ENCODE measurements at regions not wholly inside any gene's neighbourhood (a gene's known extent, or its start where the extent isn't known, plus 50 kb on each side); places are given as distances from the start of the nearest gene placed in this dataset.

DNA sequence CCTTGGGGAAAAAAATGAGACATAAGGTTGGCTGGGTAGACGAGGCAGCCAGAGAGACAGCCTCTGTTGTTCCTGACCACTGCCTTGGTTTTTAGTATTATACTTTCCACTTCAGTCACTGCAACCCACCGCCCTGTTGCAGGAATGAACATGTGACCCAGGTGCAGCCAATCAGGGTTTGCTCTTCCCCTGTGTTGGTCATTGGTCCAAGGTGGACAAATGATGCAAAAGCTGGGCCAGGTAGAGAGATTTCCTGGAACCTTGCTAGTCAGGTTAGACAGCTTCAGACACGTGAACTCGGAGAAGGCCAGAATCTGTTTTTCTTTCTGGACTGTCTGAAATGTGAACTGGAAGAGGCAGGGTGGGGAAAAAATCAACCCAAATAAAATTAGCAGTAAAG lies 452.4 kb upstream of the RBFOX1 start:
- Mint-ChIP-seq H3K27ac (no peak overlapping the region), H3K4me1 (no peaks in the 10 kb centered on the region), H3K36me3 (no peaks in the 10 kb centered on the region), H3K9me3 (peaks cover 22% of the 10 kb centered on the region), H3K27me3 (no peaks in the 10 kb centered on the region), H3K4me3 (no peak overlapping the region)
- no peak for DNase-seq
- CTCF ChIA-PET: no interaction called here

DNA sequence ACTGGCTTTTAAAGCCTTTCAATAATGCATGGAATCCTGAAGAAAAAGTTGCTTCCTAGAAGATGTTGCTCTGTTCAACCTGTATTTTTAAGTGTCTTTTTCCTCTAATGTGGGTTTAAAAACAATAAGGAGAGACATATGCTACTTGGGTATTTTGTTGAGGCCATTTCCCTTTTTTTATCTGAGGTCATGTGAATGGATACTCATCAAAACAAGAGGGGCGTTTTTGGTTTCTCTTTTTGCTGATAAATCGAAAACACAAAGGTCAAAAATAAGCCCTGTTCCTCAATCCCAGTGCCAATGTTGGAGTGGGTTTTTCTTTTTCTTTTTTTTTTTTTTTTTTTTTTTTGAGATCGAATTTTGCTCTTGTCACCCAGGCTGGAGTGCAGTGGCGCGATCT lies 468.0 kb upstream of the RBFOX1 start:
- Mint-ChIP-seq H3K9me3 (peaks cover 27% of the 10 kb centered on the region), H3K27ac (no peak overlapping the region)

DNA sequence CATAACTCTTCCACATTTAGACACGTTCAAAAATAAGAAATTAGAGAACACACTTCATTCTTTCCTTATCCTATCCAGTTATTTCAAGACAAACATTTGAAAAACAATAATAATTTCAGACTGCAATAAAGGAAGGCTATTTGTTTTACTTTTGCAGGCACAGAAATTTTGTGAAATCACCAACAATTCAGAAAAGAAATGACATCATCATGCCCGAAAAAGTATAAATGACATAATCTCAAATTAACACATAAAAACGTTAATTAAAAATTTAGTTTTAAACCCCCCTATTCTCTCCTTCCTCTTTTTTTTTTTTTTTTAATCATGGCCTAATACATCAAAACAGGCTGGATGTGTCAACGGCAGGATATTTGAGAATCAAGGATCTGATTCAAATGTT lies 468.4 kb upstream of the RBFOX1 start:
- H3K9me3 Mint-ChIP-seq: peaks cover 29% of the 10 kb centered on the region
- CTCF ChIA-PET: no interaction called here
- no peak overlapping the region for H3K4me3 Mint-ChIP-seq

More for the DNA sequence above, 468.0 kb upstream of the RBFOX1 start:
- Mint-ChIP-seq H3K4me1 (no peaks in the 10 kb centered on the region), H3K4me3 (no peak overlapping the region), H3K27me3 (no peaks in the 10 kb centered on the region), H3K36me3 (no peaks in the 10 kb centered on the region)
- DNase-seq: no peak
- CTCF ChIA-PET: no interaction called here

DNA sequence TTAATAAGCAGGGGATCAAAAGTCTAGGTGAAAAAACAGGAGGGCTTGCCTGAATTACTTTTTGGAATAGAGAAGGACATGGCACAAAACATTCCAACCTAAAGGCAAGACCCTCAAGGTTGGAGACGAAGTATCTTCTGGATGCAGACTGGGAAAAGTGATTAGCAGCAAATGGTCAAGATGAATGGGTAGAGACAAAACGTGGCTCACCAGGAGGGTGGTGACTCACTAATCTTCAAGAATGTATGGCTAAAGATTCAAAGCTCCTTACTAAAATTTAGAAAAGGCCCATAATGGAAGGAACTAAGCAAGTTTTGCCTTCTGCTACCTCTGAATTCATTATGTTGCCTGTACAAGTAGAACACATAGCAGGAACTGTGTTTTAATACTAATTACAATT lies 469.5 kb upstream of the RBFOX1 start:
- Mint-ChIP-seq H3K27ac (no peak overlapping the region), H3K36me3 (no peaks in the 10 kb centered on the region), H3K9me3 (peaks cover 26% of the 10 kb centered on the region), H3K4me3 (no peak overlapping the region), H3K4me1 (no peaks in the 10 kb centered on the region), H3K27me3 (no peaks in the 10 kb centered on the region)
- CTCF ChIA-PET: no interaction called here
- DNase-seq: no peak

More for the DNA sequence above, 468.4 kb upstream of the RBFOX1 start:
- DNase-seq: no peak
- no peaks in the 10 kb centered on the region for H3K27me3 Mint-ChIP-seq
- H3K36me3 Mint-ChIP-seq: no peaks in the 10 kb centered on the region
- no peak overlapping the region for H3K27ac Mint-ChIP-seq
- no peaks in the 10 kb centered on the region for H3K4me1 Mint-ChIP-seq

DNA sequence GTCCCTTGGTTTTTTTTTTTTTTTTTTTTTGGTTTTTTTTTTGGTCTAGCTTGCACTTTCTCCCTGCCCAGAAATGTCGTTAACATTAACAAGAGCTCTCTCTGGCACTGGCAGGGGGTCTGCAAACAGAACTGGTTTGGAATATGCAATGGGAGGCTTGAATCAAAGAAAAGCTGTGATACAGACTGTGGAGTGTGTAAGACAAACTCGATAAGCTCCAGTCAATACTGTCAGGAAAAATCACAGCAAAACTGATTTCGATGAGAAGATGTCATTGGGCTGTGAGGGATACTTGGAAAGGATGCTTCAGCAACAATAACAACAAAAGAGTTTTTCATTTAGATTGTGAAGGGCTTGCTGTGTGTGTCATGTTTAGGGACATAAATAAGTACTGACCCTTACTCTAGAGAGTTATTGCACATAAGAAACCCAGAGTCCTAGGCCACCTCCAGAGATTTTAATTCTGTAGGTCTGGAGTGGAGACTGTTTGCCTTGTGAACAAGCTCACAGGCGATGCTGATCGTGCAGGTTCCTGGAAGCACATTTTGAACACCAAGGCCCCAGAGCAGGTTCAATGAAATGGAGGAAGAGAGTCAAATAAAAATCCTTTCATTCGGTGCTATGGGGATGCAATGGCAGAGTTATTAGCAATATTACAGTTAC lies 470.7 kb upstream of the RBFOX1 start:
- H3K27me3 Mint-ChIP-seq: no peaks in the 10 kb centered on the region
- no peak for DNase-seq
- H3K36me3 Mint-ChIP-seq: no peaks in the 10 kb centered on the region
- H3K9me3 Mint-ChIP-seq: peaks cover 26% of the 10 kb centered on the region
- H3K4me1 Mint-ChIP-seq: no peaks in the 10 kb centered on the region
- no peak overlapping the region for H3K4me3 Mint-ChIP-seq
- CTCF ChIA-PET: no interaction called here
- H3K27ac Mint-ChIP-seq: no peak overlapping the region

DNA sequence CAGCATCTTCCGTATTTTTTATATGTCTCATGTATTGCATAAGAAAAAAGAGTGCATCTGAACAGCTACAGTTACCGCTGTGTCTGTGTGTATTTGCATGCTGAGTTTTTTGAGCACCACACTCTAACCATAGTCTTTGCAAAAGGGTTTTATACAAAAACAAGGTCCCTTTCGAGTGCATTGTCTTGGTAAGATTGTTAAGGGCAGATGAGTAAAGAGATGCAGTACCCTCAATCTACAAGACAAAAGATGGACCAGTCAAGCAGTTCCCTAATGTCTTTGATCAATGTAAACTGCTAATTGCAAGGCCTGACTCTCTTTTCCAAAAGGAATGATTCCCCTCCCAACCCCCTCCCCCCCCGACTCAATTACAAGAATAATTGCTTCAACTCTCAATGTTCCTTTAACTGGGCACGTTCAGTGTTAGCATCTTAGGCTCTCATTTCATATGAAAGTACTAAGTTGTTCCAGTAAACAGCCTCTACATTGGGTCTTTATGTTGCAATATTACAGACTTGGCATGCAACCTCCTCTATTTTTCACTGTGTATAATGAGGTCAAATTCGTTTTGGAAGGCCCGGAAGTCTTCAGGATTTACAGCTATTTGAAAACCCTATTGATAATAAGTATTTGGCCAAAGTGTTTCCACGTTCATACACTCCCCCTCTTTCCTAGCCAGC lies 471.4 kb upstream of the RBFOX1 start:
- Mint-ChIP-seq H3K4me3 (no peak overlapping the region), H3K36me3 (no peaks in the 10 kb centered on the region), H3K27me3 (no peaks in the 10 kb centered on the region), H3K4me1 (no peaks in the 10 kb centered on the region), H3K27ac (no peak overlapping the region), H3K9me3 (peaks cover 29% of the 10 kb centered on the region)
- CTCF ChIA-PET: no interaction called here
- no peak for DNase-seq

DNA sequence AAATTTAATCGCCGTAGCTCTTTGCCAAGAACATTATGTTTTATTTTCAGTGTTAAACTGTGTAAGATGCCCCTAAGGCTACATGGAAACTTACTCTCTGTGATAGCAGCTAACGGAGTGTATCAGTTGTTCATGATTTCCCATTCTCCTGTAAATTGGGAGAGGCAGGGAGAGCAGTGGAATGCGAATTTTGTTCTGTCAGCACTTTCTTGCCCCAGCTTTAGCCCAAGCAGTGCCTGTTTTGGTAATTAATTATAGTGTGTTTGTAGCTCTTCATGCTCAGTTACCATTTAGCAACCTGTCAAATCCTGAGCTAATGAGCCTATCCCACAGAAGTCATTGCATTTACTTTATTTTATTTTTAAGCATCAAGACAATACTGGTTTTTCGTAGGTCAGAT lies 475.1 kb upstream of the RBFOX1 start:
- Mint-ChIP-seq H3K9me3 (peaks cover 37% of the 10 kb centered on the region), H3K36me3 (no peaks in the 10 kb centered on the region), H3K4me3 (no peak overlapping the region), H3K27me3 (no peaks in the 10 kb centered on the region), H3K27ac (no peak overlapping the region), H3K4me1 (no peaks in the 10 kb centered on the region)
- CTCF ChIA-PET: no interaction called here
- DNase-seq: no peak

DNA sequence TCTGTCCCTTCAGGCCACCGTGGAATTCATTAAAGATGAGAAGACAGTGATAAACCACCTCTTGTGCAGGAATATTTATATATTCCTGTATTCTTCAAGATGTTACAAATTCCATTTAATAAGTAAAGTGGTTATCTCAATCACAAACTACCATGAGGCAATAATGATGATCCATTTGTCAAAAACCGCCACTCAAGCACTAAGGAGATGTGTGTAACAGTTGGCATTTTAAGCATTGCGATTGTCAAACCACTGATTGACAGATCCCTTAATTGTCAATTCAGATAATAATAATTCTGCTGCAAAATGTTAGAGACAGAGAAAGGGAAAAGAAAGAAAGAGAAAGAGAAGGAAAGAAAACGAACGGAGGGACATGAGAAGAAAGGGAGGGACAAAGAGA lies 476.1 kb upstream of the RBFOX1 start:
- no peaks in the 10 kb centered on the region for H3K4me1 Mint-ChIP-seq
- CTCF ChIA-PET: no interaction called here
- no peak overlapping the region for H3K4me3 Mint-ChIP-seq
- no peaks in the 10 kb centered on the region for H3K27me3 Mint-ChIP-seq
- no peak for DNase-seq
- H3K9me3 Mint-ChIP-seq: peaks cover 35% of the 10 kb centered on the region
- H3K36me3 Mint-ChIP-seq: no peaks in the 10 kb centered on the region
- H3K27ac Mint-ChIP-seq: no peak overlapping the region

DNA sequence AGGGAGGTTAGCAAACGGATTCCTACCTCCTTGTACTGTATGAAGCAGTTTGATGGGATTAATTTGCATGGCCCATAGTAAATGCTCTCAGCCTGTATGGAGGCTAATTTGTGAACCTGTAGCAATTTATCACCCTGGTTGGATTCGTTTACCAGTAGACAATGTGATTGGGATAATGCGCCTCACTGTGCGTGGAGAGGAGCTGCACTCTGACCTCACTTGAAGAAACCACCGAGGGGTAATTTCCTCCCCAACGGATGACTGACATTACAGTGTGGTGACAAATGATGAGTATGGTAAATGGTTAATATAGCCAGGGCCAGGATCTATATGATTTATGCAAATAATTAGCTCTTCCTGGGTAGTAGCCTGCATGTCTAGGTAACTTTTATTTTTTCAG lies 479.1 kb upstream of the RBFOX1 start:
- Mint-ChIP-seq H3K36me3 (no peaks in the 10 kb centered on the region), H3K27ac (no peak overlapping the region), H3K4me3 (no peak overlapping the region), H3K27me3 (no peaks in the 10 kb centered on the region), H3K4me1 (no peaks in the 10 kb centered on the region), H3K9me3 (peaks cover 30% of the 10 kb centered on the region)
- no peak for DNase-seq
- CTCF ChIA-PET: no interaction called here

DNA sequence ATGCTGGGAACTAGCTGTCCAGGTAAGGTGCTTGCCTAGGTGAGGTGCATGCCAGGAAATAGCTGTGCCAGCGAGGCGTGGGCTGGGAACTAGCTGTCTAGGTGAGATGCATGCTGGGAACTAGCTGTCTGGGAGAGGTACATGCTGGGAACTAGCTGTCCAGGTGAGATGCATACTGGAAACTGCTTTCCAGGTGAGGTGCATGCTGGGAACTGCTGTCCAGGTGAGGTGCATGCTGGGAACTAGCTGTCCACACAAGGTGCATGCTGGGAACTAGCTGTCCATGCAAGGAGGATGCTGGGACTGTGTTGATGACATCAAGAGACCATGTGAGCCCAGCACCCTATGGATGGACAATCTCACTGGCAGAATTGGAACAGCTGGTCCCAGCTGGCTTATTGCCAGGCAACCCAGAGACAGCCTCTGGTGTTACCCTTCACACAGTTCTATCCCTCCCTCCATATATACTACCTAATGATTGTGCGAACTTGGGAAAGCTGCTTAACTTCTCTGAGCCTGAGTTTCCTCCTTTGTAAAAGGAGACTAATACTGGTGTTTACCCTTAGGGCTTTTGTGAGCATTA lies 479.9 kb upstream of the RBFOX1 start:
- Mint-ChIP-seq H3K27ac (no peak overlapping the region), H3K27me3 (no peaks in the 10 kb centered on the region), H3K4me3 (no peak overlapping the region), H3K9me3 (peaks cover 33% of the 10 kb centered on the region), H3K4me1 (no peaks in the 10 kb centered on the region), H3K36me3 (no peaks in the 10 kb centered on the region)
- no peak for DNase-seq
- CTCF ChIA-PET: no interaction called here

DNA sequence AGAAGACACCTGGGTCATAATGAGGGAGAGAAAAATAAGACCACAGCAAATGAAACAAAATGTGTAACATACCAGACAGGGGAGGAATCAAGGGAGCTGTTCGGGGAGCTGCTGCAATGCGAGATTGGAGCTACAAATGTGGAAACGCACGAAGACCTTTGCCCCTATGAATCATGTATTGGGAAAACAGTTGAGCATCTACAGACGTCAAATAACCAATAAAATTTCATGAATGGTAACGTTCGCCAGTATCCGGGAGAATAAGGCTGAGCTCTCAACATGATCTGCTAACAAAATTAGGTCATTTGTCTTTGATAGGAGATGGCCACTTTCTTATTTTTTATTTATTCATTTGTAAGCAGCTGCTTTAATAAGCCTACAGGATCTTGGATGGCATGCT lies 486.2 kb upstream of the RBFOX1 start:
- CTCF ChIA-PET: interaction anchor here (0.7 kb wide), 1 partner anchor 35 kb away, joined by 4 read pairs; no protein-coding TSS in a partner anchor
- no peak overlapping the region for H3K4me3 Mint-ChIP-seq
- H3K4me1 Mint-ChIP-seq: no peaks in the 10 kb centered on the region
- H3K36me3 Mint-ChIP-seq: no peaks in the 10 kb centered on the region
- DNase-seq: no peak
- H3K9me3 Mint-ChIP-seq: peaks cover 39% of the 10 kb centered on the region
- H3K27ac Mint-ChIP-seq: no peak overlapping the region
- no peaks in the 10 kb centered on the region for H3K27me3 Mint-ChIP-seq

DNA sequence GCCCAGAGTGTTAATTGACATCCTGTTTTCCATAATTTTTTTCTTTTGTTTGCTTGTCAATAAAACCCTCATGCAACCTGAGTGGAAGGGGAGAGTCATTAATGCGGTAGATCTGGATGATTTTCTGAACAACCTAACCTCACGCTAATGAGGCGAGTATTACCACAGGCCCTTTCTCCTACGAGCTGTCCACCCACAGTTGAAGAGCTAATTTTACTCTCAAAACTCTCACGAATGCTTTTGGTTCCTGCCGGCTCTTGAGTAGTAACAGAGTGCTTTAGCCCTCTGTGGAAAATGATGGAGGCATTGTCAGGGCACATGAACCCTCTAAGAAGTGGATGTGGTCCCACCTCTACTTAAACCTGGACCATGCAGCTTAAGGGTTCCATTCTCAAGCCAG lies 491.3 kb upstream of the RBFOX1 start:
- H3K27ac Mint-ChIP-seq: no peak overlapping the region
- no peaks in the 10 kb centered on the region for H3K4me1 Mint-ChIP-seq
- peaks cover 49% of the 10 kb centered on the region for H3K9me3 Mint-ChIP-seq
- no peak overlapping the region for H3K4me3 Mint-ChIP-seq
- CTCF ChIA-PET: no interaction called here
- no peak for DNase-seq
- no peaks in the 10 kb centered on the region for H3K36me3 Mint-ChIP-seq
- H3K27me3 Mint-ChIP-seq: no peaks in the 10 kb centered on the region

DNA sequence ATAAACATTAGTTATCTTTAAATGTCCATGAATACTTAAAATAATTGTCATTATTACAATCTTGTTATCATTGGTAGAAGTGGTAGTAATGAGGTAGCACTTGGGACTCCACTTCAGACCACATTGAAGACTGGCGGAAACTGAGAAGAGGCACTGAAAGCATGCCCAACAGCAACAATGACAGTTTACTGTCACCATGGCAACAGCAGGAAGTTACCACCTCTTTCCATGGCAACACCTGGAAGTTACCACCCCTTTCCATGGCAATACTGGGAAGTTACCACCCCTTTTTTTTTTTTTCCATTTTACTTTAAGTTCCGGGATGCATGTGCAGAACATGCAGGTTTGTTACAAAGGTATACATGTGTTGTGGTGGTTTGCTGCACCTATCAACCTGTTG lies 494.9 kb upstream of the RBFOX1 start:
- Mint-ChIP-seq H3K4me3 (no peak overlapping the region), H3K27ac (no peak overlapping the region), H3K9me3 (peaks cover 36% of the 10 kb centered on the region), H3K36me3 (no peaks in the 10 kb centered on the region), H3K4me1 (no peaks in the 10 kb centered on the region), H3K27me3 (no peaks in the 10 kb centered on the region)
- CTCF ChIA-PET: no interaction called here
- no peak for DNase-seq

DNA sequence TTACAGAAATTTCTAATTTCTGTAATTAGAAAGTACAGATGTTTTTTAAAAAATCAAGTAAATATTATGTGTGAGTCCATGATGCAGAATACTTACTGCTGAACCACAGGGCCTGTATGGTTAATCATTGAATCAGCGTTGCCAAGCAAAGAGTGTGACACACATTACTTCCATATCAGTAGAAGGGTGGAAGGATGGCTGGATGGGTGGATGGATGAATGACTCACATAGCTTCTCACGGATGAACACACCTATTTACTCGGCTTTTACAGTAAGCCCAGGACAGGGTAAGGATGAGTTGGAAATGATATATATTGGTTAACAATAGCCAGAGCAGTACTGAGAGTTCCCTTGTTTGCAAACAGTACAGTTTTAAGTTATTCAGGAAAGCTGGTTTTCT lies 495.9 kb upstream of the RBFOX1 start:
- CTCF ChIA-PET: no interaction called here
- Mint-ChIP-seq H3K4me3 (no peak overlapping the region), H3K9me3 (peaks cover 35% of the 10 kb centered on the region), H3K27me3 (no peaks in the 10 kb centered on the region), H3K36me3 (no peaks in the 10 kb centered on the region), H3K4me1 (no peaks in the 10 kb centered on the region), H3K27ac (no peak overlapping the region)
- no peak for DNase-seq

DNA sequence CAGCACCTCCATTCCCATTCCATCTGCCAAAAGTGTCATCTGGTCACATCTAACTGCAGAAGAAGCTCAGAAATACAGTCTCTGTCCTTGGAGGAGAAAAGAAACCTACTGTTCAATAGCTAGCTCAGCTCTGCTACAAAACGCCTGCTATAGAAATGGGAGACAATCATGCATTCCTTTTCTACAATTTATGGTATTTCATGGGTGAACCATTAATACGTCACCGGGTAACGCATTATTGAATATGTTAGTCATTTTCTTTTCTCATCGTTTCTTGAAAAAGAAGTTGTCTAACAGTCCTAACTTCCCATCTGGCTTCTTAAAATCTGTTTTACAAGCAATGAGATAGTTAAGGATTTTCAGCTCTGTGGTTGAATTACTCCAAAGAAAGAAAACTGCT lies 496.7 kb upstream of the RBFOX1 start:
- no peak for DNase-seq
- CTCF ChIA-PET: no interaction called here
- peaks cover 37% of the 10 kb centered on the region for H3K9me3 Mint-ChIP-seq
- H3K27me3 Mint-ChIP-seq: no peaks in the 10 kb centered on the region
- no peaks in the 10 kb centered on the region for H3K4me1 Mint-ChIP-seq
- H3K4me3 Mint-ChIP-seq: no peak overlapping the region
- H3K27ac Mint-ChIP-seq: no peak overlapping the region
- H3K36me3 Mint-ChIP-seq: no peaks in the 10 kb centered on the region
